CD4-positive, alpha-beta T cell (primary cell): ENCODE measurements at regions not wholly inside any gene's neighbourhood (a gene's known extent, or its start where the extent isn't known, plus 50 kb on each side); places are given as distances from the start of the nearest gene placed in this dataset.

Experiments used
- ATAC-seq: fragments of 200-7000 bp; cut with Tn5 transposase; one replicate; pipeline ENCODE4 v1.10.0; 2022; ENCODE audit warnings: mild to moderate bottlenecking; ENCODE audit not compliant: poor library complexity
- CTCF ChIA-PET: fragments of 350-600 bp; sonication (Branson Sonifier 250); formaldehyde crosslinking; loops from one replicate; lab custom pipeline; 2021; ENCODE audit warnings: antibody characterized with exemption, inconsistent platforms; lab: Charles Lee
- POLR2A ChIA-PET: fragments of 350-600 bp; sonication (Branson Sonifier 250); formaldehyde crosslinking; loops from one replicate; lab custom pipeline; 2021; ENCODE audit warnings: antibody characterized with exemption, inconsistent platforms; lab: Charles Lee
- DNase-seq, 14 experiments: peaks; one replicate each; pipeline ENCODE4 v3.0.0-alpha.2; 2013 to 2020; ENCODE audit warnings: mixed read lengths in 2 of 14
- H3K27ac ChIP-seq, 2 donors: one replicate each; pipeline versions ENCODE4 v1.5.1 to v1.7.0; 2013; ENCODE audit warnings: low read length in 2 of 2, low read depth in 1 of 2, mild to moderate bottlenecking in 1 of 2
- H3K27me3 ChIP-seq, 2 experiments: 1 replicate in 1 of 2; 2 replicates in 1 of 2; pipeline versions ENCODE4 v1.6.1 to v1.7.0; 2013; ENCODE audit warnings: low read length in 2 of 2, control low read depth in 1 of 2, mild to moderate bottlenecking in 1 of 2, moderate library complexity in 1 of 2; ENCODE audit not compliant: insufficient read depth in 2 of 2, control insufficient read depth in 1 of 2
- H3K36me3 ChIP-seq: one replicate; pipeline ENCODE4 v1.6.1; 2013; ENCODE audit warnings: low read length, control low read depth; ENCODE audit not compliant: insufficient read depth
- H3K4me1 ChIP-seq: one replicate; pipeline ENCODE4 v1.6.1; 2013; ENCODE audit warnings: low read length, control low read depth; ENCODE audit not compliant: insufficient read depth
- H3K4me3 ChIP-seq: one replicate; pipeline ENCODE4 v1.5.1; 2013; ENCODE audit warnings: mild to moderate bottlenecking, low read length, moderate library complexity
- H3K9me3 ChIP-seq, 2 experiments: 1 replicate in 1 of 2; 2 replicates in 1 of 2; pipeline versions ENCODE4 v1.6.1 to v1.7.0; 2013; ENCODE audit warnings: low read length in 2 of 2, mild to moderate bottlenecking in 2 of 2, control low read depth in 1 of 2, moderate library complexity in 1 of 2; ENCODE audit not compliant: control insufficient read depth in 1 of 2, insufficient read depth in 1 of 2
- H3K27ac Mint-ChIP-seq: one replicate; pipeline ENCODE4 v1.8.0; 2020; ENCODE audit warnings: mixed read lengths
- H3K27me3 Mint-ChIP-seq: one replicate; pipeline ENCODE4 v1.8.0; 2021; ENCODE audit warnings: mixed read lengths
- H3K36me3 Mint-ChIP-seq: one replicate; pipeline ENCODE4 v1.8.0; 2021; ENCODE audit warnings: low read depth, mixed read lengths
- H3K4me1 Mint-ChIP-seq: one replicate; pipeline ENCODE4 v1.8.0; 2021; ENCODE audit warnings: low read depth, mixed read lengths
- H3K4me3 Mint-ChIP-seq: one replicate; pipeline ENCODE4 v1.8.0; 2020; ENCODE audit warnings: mild to moderate bottlenecking, mixed read lengths
- H3K9me3 Mint-ChIP-seq: one replicate; pipeline ENCODE4 v1.8.0; 2020; ENCODE audit warnings: mixed read lengths
- intact Hi-C, 2 experiments: fragments of 100-400 bp; cut with DNase I in 1 of 2; cut with micrococcal nuclease in 1 of 2; formaldehyde crosslinking; loops; one replicate each; pipeline versions ENCODE4 v1.15.1 to v1.9.0; 2023 to 2025; cut with DNase I, micrococcal nuclease
- TF ChIP-seq, protein P1 (sequence below): fragments of 200-600 bp; IDR thresholded peaks from one replicate; pipeline ENCODE4 v1.8.0; 2022; ENCODE audit warnings: antibody characterized with exemption, mild to moderate bottlenecking

GRCh38 chr5:99063737-99064136 lies 134.9 kb upstream of the CHD1 start:
- H3K27me3 ChIP-seq = no peaks in the 10 kb centered on the region
- H3K36me3 ChIP-seq = no peaks in the 10 kb centered on the region
- no peaks in the 10 kb centered on the region for H3K9me3 ChIP-seq
- no peaks in the 10 kb centered on the region for H3K36me3 Mint-ChIP-seq
- no peak overlapping the region for H3K4me3 ChIP-seq
- H3K27me3 Mint-ChIP-seq = peaks cover 7% of the 10 kb centered on the region
- DNase-seq = no peak
- no peak overlapping the region for H3K4me3 Mint-ChIP-seq
- H3K4me1 ChIP-seq = no peaks in the 10 kb centered on the region
- no peak for ATAC-seq
- H3K27ac ChIP-seq = no peak overlapping the region
- intact Hi-C loops = loop anchor here (5.0 to 10.0 kb wide), 3 partner anchors 36 to 1839 kb away; no protein-coding TSS in a partner anchor
- ChIA-PET POLR2A (interaction anchor here (6.0 kb wide), 1 partner anchor 134 kb away, joined by 57 read pairs; the partner anchor contains the start of gene CHD1), CTCF (interaction anchor here (1.2 kb wide), 1 partner anchor 8 kb away, joined by 3 read pairs; no protein-coding TSS in a partner anchor)
- H3K4me1 Mint-ChIP-seq = peaks cover 4% of the 10 kb centered on the region
- H3K9me3 Mint-ChIP-seq = no peaks in the 10 kb centered on the region
- TF ChIP-seq, protein P1, sequence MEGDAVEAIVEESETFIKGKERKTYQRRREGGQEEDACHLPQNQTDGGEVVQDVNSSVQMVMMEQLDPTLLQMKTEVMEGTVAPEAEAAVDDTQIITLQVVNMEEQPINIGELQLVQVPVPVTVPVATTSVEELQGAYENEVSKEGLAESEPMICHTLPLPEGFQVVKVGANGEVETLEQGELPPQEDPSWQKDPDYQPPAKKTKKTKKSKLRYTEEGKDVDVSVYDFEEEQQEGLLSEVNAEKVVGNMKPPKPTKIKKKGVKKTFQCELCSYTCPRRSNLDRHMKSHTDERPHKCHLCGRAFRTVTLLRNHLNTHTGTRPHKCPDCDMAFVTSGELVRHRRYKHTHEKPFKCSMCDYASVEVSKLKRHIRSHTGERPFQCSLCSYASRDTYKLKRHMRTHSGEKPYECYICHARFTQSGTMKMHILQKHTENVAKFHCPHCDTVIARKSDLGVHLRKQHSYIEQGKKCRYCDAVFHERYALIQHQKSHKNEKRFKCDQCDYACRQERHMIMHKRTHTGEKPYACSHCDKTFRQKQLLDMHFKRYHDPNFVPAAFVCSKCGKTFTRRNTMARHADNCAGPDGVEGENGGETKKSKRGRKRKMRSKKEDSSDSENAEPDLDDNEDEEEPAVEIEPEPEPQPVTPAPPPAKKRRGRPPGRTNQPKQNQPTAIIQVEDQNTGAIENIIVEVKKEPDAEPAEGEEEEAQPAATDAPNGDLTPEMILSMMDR = no peak
- no peak overlapping the region for H3K27ac Mint-ChIP-seq

- Histone ChIP-seq H3K36me3 (no peaks in the 10 kb centered on the region), H3K27ac (no peak overlapping the region), H3K4me1 (no peaks in the 10 kb centered on the region), H3K9me3 (no peaks in the 10 kb centered on the region), H3K27me3 (no peaks in the 10 kb centered on the region), H3K4me3 (no peak overlapping the region)
- H3K4me1 Mint-ChIP-seq = peaks cover 10% of the 10 kb centered on the region
- H3K27me3 Mint-ChIP-seq = peaks cover 7% of the 10 kb centered on the region
- no peaks in the 10 kb centered on the region for H3K36me3 Mint-ChIP-seq
- H3K4me3 Mint-ChIP-seq = no peak overlapping the region
- intact Hi-C loops = loop anchor here (2.0 to 10.0 kb wide), 4 partner anchors 25 to 1837 kb away; no protein-coding TSS in a partner anchor
- H3K9me3 Mint-ChIP-seq = no peaks in the 10 kb centered on the region
- ChIA-PET CTCF (interaction anchor here (2.2 to 3.1 kb wide), 3 partner anchors 148 to 157 kb away, joined by 9 to 29 read pairs (median 14); no protein-coding TSS in a partner anchor), POLR2A (interaction anchor here (3.8 to 6.0 kb wide), 2 partner anchors 132 to 135 kb away, joined by 19 to 57 read pairs; partner anchors contain the start of gene CHD1)
- ATAC-seq (no peak), DNase-seq (no peak)
- TF ChIP-seq, protein P1 = no peak
- H3K27ac Mint-ChIP-seq = no peak overlapping the region
These were observed 132.9 kb upstream of the CHD1 start for GRCh38 chr5:99061711-99062110.

- ChIA-PET CTCF (interaction anchor here (0.9 to 3.1 kb wide), 8 partner anchors 27 to 174 kb away, joined by 3 to 29 read pairs (median 6); no protein-coding TSS in a partner anchor), POLR2A (interaction anchor here (0.8 to 6.0 kb wide), 5 partner anchors 132 to 156 kb away, joined by 3 to 57 read pairs (median 6); partner anchors contain the start of gene CHD1)
- H3K4me3 Mint-ChIP-seq = no peak overlapping the region
- no peak overlapping the region for H3K27ac Mint-ChIP-seq
- no peak for DNase-seq
- Histone ChIP-seq H3K4me1 (no peaks in the 10 kb centered on the region), H3K9me3 (no peaks in the 10 kb centered on the region), H3K27ac (no peak overlapping the region), H3K36me3 (no peaks in the 10 kb centered on the region), H3K4me3 (no peak overlapping the region), H3K27me3 (no peaks in the 10 kb centered on the region)
- no peaks in the 10 kb centered on the region for H3K9me3 Mint-ChIP-seq
- H3K36me3 Mint-ChIP-seq = no peaks in the 10 kb centered on the region
- peaks cover 7% of the 10 kb centered on the region for H3K27me3 Mint-ChIP-seq
- ATAC-seq = no peak
- intact Hi-C loops = loop anchor here (2.0 to 10.0 kb wide), 4 partner anchors 24 to 1836 kb away; no protein-coding TSS in a partner anchor
- TF ChIP-seq, protein P1 = no peak
- H3K4me1 Mint-ChIP-seq = peaks cover 10% of the 10 kb centered on the region
These were observed 132.5 kb upstream of the CHD1 start for GRCh38 chr5:99061299-99061698.
